Suprapubic skin (tissue), 4 donors: ENCODE measurements at regions not wholly inside any gene's neighbourhood (a gene's known extent, or its start where the extent isn't known, plus 50 kb on each side); places are given as distances from the start of the nearest gene placed in this dataset.

Source experiments
- DNase-seq, 2 donors: peaks; one replicate each; pipeline ENCODE4 v3.0.0-alpha.2; 2019; ENCODE audit warnings: low spot score in 2 of 2
- H3K27ac ChIP-seq: fragments of 200-600 bp; sonication (generic); one replicate; pipeline ENCODE4 v1.5.1; 2019
- H3K27me3 ChIP-seq: fragments of 200-600 bp; sonication (generic); one replicate; pipeline ENCODE4 v1.5.1; 2019
- H3K36me3 ChIP-seq: fragments of 200-600 bp; sonication (generic); one replicate; pipeline ENCODE4 v1.5.1; 2019
- H3K4me1 ChIP-seq: fragments of 200-600 bp; sonication (generic); one replicate; pipeline ENCODE4 v1.5.1; 2019
- H3K4me3 ChIP-seq: fragments of 200-600 bp; sonication (generic); one replicate; pipeline ENCODE4 v1.5.1; 2019; ENCODE audit warnings: mild to moderate bottlenecking
- H3K9me3 ChIP-seq: fragments of 200-600 bp; sonication (generic); one replicate; pipeline ENCODE4 v1.5.1; 2019
- EP300 ChIP-seq: sonication (generic); formaldehyde crosslinking; IDR thresholded peaks from one replicate; pipeline ENCODE4 v1.6.1; 2017; ENCODE audit warnings: antibody characterized with exemption
- POLR2A ChIP-seq, 2 donors: fragments of 450-650 bp; IDR thresholded peaks; one replicate each; pipeline ENCODE4 v1.6.1; 2017; ENCODE audit warnings: antibody characterized with exemption in 2 of 2, mild to moderate bottlenecking in 2 of 2, moderate library complexity in 2 of 2
- POLR2AphosphoS5 ChIP-seq, 3 donors: sonication (generic); formaldehyde crosslinking; IDR thresholded peaks; one replicate each; pipeline ENCODE4 v1.6.1; 2017; ENCODE audit warnings: antibody characterized with exemption in 3 of 3
- WGBS: methylation state at CpG from one replicate; pipeline ENCODE4 v1.1.5; 2018; 5-methylcytosine and 5-hydroxymethylcytosine counted together
- TF ChIP-seq, protein P1 (sequence below), 2 donors: fragments of 200-600 bp in 1 of 2; fragments of 450-650 bp in 1 of 2; sonication (generic) in 1 of 2; IDR thresholded peaks; one replicate each; pipeline ENCODE4 v1.5.1; 2016 to 2019; ENCODE audit warnings: antibody characterized with exemption in 2 of 2, mild to moderate bottlenecking in 1 of 2, moderate library complexity in 1 of 2

DNA sequence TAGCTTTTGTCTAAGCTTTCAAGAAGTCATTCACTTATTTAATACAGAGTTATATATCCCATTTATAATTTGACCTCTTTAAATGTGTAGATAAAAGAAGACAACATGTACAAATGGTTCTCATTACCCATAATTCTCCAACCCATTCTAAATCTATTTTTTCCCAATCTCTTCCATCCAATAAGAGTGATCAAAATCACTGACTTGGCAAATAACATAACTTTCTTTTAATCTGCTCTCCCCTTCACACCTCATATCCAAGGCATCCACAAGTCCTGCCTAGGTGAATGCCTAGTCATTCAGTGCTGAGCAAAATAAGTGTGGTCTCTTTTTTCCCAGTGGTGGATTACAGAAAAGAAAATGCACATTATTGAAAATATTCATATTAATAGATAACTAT is 1231.1 kb downstream of the CDH11 start:
- H3K36me3 ChIP-seq: no peaks in the 10 kb centered on the region
- TF ChIP-seq, protein P1, sequence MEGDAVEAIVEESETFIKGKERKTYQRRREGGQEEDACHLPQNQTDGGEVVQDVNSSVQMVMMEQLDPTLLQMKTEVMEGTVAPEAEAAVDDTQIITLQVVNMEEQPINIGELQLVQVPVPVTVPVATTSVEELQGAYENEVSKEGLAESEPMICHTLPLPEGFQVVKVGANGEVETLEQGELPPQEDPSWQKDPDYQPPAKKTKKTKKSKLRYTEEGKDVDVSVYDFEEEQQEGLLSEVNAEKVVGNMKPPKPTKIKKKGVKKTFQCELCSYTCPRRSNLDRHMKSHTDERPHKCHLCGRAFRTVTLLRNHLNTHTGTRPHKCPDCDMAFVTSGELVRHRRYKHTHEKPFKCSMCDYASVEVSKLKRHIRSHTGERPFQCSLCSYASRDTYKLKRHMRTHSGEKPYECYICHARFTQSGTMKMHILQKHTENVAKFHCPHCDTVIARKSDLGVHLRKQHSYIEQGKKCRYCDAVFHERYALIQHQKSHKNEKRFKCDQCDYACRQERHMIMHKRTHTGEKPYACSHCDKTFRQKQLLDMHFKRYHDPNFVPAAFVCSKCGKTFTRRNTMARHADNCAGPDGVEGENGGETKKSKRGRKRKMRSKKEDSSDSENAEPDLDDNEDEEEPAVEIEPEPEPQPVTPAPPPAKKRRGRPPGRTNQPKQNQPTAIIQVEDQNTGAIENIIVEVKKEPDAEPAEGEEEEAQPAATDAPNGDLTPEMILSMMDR (IDR thresholded peaks at IDR 0.05): no peak
- TF ChIP-seq POLR2A (IDR thresholded peaks at IDR 0.05) (no peak), EP300 (no peak), POLR2AphosphoS5 (IDR thresholded peaks at IDR 0.05) (no peak)
- no peaks in the 10 kb centered on the region for H3K9me3 ChIP-seq

DNA sequence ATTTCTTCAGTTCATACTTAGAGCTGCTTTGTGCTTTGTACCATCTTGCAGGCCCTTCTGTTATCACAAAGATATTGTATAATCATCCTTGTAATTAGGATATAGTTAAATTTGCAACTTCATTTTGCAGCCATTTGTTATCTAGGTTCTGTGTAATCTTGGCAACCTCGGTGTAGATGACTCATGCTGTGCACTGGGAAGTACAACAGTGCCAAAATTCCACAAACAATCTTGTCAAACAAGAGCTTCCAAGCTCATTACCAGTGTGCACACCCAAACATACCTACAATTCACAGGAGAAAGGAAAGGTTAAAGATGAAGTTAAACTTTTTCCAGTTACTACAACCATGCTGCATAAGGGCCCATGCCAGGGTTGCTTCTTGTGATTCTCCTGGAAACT is 1231.8 kb downstream of the CDH11 start:
- no peaks in the 10 kb centered on the region for H3K27me3 ChIP-seq
- H3K27ac ChIP-seq: no peak overlapping the region
- no peaks in the 10 kb centered on the region for H3K36me3 ChIP-seq
- no peak overlapping the region for H3K4me3 ChIP-seq
- no peaks in the 10 kb centered on the region for H3K4me1 ChIP-seq
- TF ChIP-seq EP300 (no peak), POLR2A (IDR thresholded peaks at IDR 0.05) (no peak), POLR2AphosphoS5 (IDR thresholded peaks at IDR 0.05) (no peak)
- TF ChIP-seq, protein P1 (IDR thresholded peaks at IDR 0.05): no peak
- 7% methylated on average over 1 of the region's 1 CpG for WGBS
- DNase-seq: no peak
- H3K9me3 ChIP-seq: no peaks in the 10 kb centered on the region

More for the DNA sequence above, 1231.1 kb downstream of the CDH11 start:
- no peak for DNase-seq
- no peaks in the 10 kb centered on the region for H3K4me1 ChIP-seq
- H3K27ac ChIP-seq: no peak overlapping the region
- H3K4me3 ChIP-seq: no peak overlapping the region
- no peaks in the 10 kb centered on the region for H3K27me3 ChIP-seq

DNA sequence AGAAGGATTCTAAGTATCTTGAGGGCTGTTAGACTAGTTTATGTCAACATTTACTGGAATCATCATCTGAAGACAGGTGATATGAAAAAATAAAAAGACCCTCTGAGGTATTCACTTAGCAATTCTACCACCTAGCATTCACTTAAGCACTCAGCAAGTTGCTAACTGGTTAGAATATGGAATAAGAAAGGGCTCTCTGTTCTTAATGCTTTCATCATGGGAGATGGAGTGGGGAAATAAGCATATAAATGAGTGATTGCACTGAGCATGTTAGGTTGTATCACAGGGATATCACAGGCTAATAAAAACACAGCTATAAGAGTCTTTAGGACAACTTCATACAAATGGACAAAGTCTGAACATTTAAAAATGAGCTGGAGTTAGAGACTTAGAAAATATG is 1238.8 kb downstream of the CDH11 start:
- H3K4me3 ChIP-seq: no peak overlapping the region
- no peaks in the 10 kb centered on the region for H3K9me3 ChIP-seq
- H3K36me3 ChIP-seq: no peaks in the 10 kb centered on the region
- TF ChIP-seq EP300: no peak
- no peak for TF ChIP-seq POLR2AphosphoS5 (IDR thresholded peaks at IDR 0.05)
- no peak for TF ChIP-seq POLR2A (IDR thresholded peaks at IDR 0.05)
- TF ChIP-seq, protein P1 (IDR thresholded peaks at IDR 0.05): no peak
- DNase-seq: no peak
- H3K4me1 ChIP-seq: no peaks in the 10 kb centered on the region
- no peak overlapping the region for H3K27ac ChIP-seq
- H3K27me3 ChIP-seq: no peaks in the 10 kb centered on the region

- H3K4me1 ChIP-seq: no peaks in the 10 kb centered on the region
- H3K4me3 ChIP-seq: no peak overlapping the region
- TF ChIP-seq POLR2AphosphoS5 (IDR thresholded peaks at IDR 0.05): no peak
- TF ChIP-seq, protein P1 (IDR thresholded peaks at IDR 0.05): no peak
- TF ChIP-seq EP300: no peak
- no peak for TF ChIP-seq POLR2A (IDR thresholded peaks at IDR 0.05)
- no peaks in the 10 kb centered on the region for H3K36me3 ChIP-seq
- no peak for DNase-seq
- no peak overlapping the region for H3K27ac ChIP-seq
- H3K9me3 ChIP-seq: no peaks in the 10 kb centered on the region
- no peaks in the 10 kb centered on the region for H3K27me3 ChIP-seq
Measured at GRCh38 chr16:63882576-63882975, 1239.3 kb downstream of the CDH11 start.

DNA sequence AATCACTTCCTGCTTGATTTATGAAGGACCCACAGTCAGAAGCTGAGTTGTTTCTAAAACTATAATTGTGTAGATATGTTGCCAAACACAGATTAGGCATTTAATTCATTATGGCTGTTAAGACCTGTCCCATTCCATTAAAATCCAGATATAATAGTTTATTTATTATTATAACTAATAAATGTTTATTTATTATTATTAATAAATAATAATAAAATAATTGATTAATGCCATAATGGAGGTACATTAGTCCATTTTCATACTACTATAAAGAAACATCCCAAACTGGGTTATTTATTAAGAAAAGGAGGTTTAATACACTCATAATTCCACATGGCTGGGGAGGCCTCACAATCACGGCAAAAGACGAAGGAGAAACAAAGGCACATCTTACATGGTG is 1240.9 kb downstream of the CDH11 start:
- Histone ChIP-seq H3K4me1 (no peaks in the 10 kb centered on the region), H3K4me3 (no peak overlapping the region), H3K36me3 (no peaks in the 10 kb centered on the region), H3K9me3 (no peaks in the 10 kb centered on the region), H3K27ac (no peak overlapping the region), H3K27me3 (no peaks in the 10 kb centered on the region)
- TF ChIP-seq, protein P1 (IDR thresholded peaks at IDR 0.05): no peak
- no peak for TF ChIP-seq POLR2A (IDR thresholded peaks at IDR 0.05)
- TF ChIP-seq POLR2AphosphoS5 (IDR thresholded peaks at IDR 0.05): no peak
- TF ChIP-seq EP300: no peak
- DNase-seq: no peak
- WGBS: 94% methylated on average over 2 of the region's 2 CpGs
